Mesenchymal stem cell (in vitro differentiated cells and primary cell): ENCODE measurements at regions not wholly inside any gene's neighbourhood (a gene's known extent, or its start where the extent isn't known, plus 50 kb on each side); places are given as distances from the start of the nearest gene placed in this dataset.

Source experiments
- DNase-seq: peaks from one replicate; pipeline ENCODE4 v3.0.0-alpha.2; 2013
- H2AFZ ChIP-seq: one replicate; pipeline ENCODE4 v1.6.1; 2013; ENCODE audit warnings: low read depth, mild to moderate bottlenecking, control low read depth, inconsistent platforms, low read length, moderate library complexity
- H2AK5ac ChIP-seq: 2 replicates; pipeline ENCODE4 v1.6.1; 2013; ENCODE audit warnings: low read length, moderate library complexity, mild to moderate bottlenecking, inconsistent platforms; ENCODE audit not compliant: severe bottlenecking
- H2BK120ac ChIP-seq: one replicate; pipeline ENCODE4 v1.6.1; 2013; ENCODE audit warnings: low read depth, mild to moderate bottlenecking, inconsistent platforms, low read length, moderate library complexity
- H2BK12ac ChIP-seq, 2 experiments: one replicate each; pipeline ENCODE4 v1.6.1; 2013; ENCODE audit warnings: inconsistent platforms in 2 of 2, low read length in 2 of 2, mild to moderate bottlenecking in 2 of 2, moderate library complexity in 2 of 2, control low read depth in 1 of 2
- H2BK15ac ChIP-seq: one replicate; pipeline ENCODE4 v1.6.1; 2013; ENCODE audit warnings: mild to moderate bottlenecking, low read depth, inconsistent platforms; ENCODE audit not compliant: poor library complexity, severe bottlenecking
- H2BK5ac ChIP-seq: 2 replicates; pipeline ENCODE4 v1.6.1; 2013; ENCODE audit warnings: low read depth, mild to moderate bottlenecking, low read length, control low read depth, inconsistent platforms; ENCODE audit not compliant: poor library complexity, severe bottlenecking
- H3K14ac ChIP-seq, 2 experiments: one replicate each; pipeline ENCODE4 v1.6.1; 2013; ENCODE audit warnings: inconsistent platforms in 2 of 2, low read length in 2 of 2, control low read depth in 1 of 2, mild to moderate bottlenecking in 1 of 2, moderate library complexity in 1 of 2
- H3K18ac ChIP-seq, 2 experiments: one replicate each; pipeline ENCODE4 v1.6.1; 2013; ENCODE audit warnings: inconsistent platforms in 2 of 2, low read length in 2 of 2, control low read depth in 1 of 2, low read depth in 1 of 2, mild to moderate bottlenecking in 1 of 2
- H3K23ac ChIP-seq, 2 experiments: one replicate each; pipeline ENCODE4 v1.6.1; 2013; ENCODE audit warnings: inconsistent platforms in 2 of 2, low read length in 2 of 2, mild to moderate bottlenecking in 2 of 2, moderate library complexity in 2 of 2, control low read depth in 1 of 2
- H3K27ac ChIP-seq: 2 replicates; pipeline ENCODE4 v1.5.1; 2013; ENCODE audit warnings: mild to moderate bottlenecking, moderate library complexity, low read length, control low read depth, inconsistent platforms; ENCODE audit not compliant: poor library complexity, severe bottlenecking
- H3K27me3 ChIP-seq, 2 experiments: 2 replicates each; pipeline versions ENCODE4 v1.6.1 to v1.7.0; 2013; ENCODE audit warnings: low read length in 2 of 2, mild to moderate bottlenecking in 2 of 2, moderate library complexity in 2 of 2, control low read depth in 1 of 2, inconsistent platforms in 1 of 2; ENCODE audit not compliant: control insufficient read depth in 1 of 2, insufficient read depth in 1 of 2
- H3K36me3 ChIP-seq, 2 experiments: 2 replicates each; pipeline versions ENCODE4 v1.6.1 to v1.7.0; 2013; ENCODE audit warnings: low read length in 2 of 2, control low read depth in 1 of 2, inconsistent platforms in 1 of 2, low read depth in 1 of 2, mild to moderate bottlenecking in 1 of 2; ENCODE audit not compliant: insufficient read depth in 2 of 2, control insufficient read depth in 1 of 2
- H3K4ac ChIP-seq, 2 experiments: one replicate each; pipeline ENCODE4 v1.6.1; 2013; ENCODE audit warnings: inconsistent platforms in 2 of 2, low read length in 2 of 2, mild to moderate bottlenecking in 2 of 2, moderate library complexity in 2 of 2, control low read depth in 1 of 2, low read depth in 1 of 2
- H3K4me1 ChIP-seq: 2 replicates; pipeline ENCODE4 v1.6.1; 2013; ENCODE audit warnings: low read depth, low read length, control low read depth; ENCODE audit not compliant: control insufficient read depth, insufficient read depth
- H3K4me2 ChIP-seq: 2 replicates; pipeline ENCODE4 v1.6.1; 2013; ENCODE audit warnings: low read length, mild to moderate bottlenecking, inconsistent platforms; ENCODE audit not compliant: poor library complexity, severe bottlenecking
- H3K4me3 ChIP-seq, 2 experiments: 2 replicates each; pipeline versions ENCODE4 v1.5.1 to v1.7.0; 2013; ENCODE audit warnings: low read length in 2 of 2, mild to moderate bottlenecking in 2 of 2, control low read depth in 1 of 2, low read depth in 1 of 2; ENCODE audit not compliant: insufficient read depth in 1 of 2
- H3K79me1 ChIP-seq: replicated peaks from 2 replicates; pipeline ENCODE4 v1.6.1; 2013; ENCODE audit warnings: mild to moderate bottlenecking, control low read depth, low read length, inconsistent platforms; ENCODE audit not compliant: poor library complexity, severe bottlenecking
- H3K9ac ChIP-seq: 2 replicates; pipeline ENCODE4 v1.7.0; 2013; ENCODE audit warnings: mild to moderate bottlenecking, low read length, moderate library complexity
- H3K9me3 ChIP-seq: 2 replicates; pipeline ENCODE4 v1.7.0; 2013; ENCODE audit warnings: mild to moderate bottlenecking, low read length; ENCODE audit not compliant: control insufficient read depth
- H4K8ac ChIP-seq: one replicate; pipeline ENCODE4 v1.6.1; 2013; ENCODE audit warnings: inconsistent platforms, mild to moderate bottlenecking, low read length, moderate library complexity
- H4K91ac ChIP-seq: one replicate; pipeline ENCODE4 v1.6.1; 2013; ENCODE audit warnings: mild to moderate bottlenecking, low read length, inconsistent platforms
- WGBS: methylation state at CpG from one replicate; pipeline ENCODE4 v1.1.7; 2013; ENCODE audit warnings: mixed read lengths; 5-methylcytosine and 5-hydroxymethylcytosine counted together

- no peak overlapping the region for H4K91ac ChIP-seq
Measured at GRCh38 chr12:126770188-126770587, 1496.8 kb upstream of the TMEM132C start.

GRCh38 chr12:126772171-126772864, 1494.7 kb upstream of the TMEM132C start:
- peak overlapping the region in 1 of 2 experiments; percentile 72 for H3K4me3 ChIP-seq
- H2BK12ac ChIP-seq = no peak overlapping the region
- H2BK15ac ChIP-seq = no peak overlapping the region
- H2BK120ac ChIP-seq = no peak overlapping the region
- H3K18ac ChIP-seq = no peak overlapping the region
- no peak overlapping the region for H4K91ac ChIP-seq
- H2AFZ ChIP-seq = no peak overlapping the region
- H3K27ac ChIP-seq = no peak overlapping the region
- H4K8ac ChIP-seq = no peak overlapping the region
- no peak overlapping the region for H3K23ac ChIP-seq
- no peak overlapping the region for H3K4ac ChIP-seq
- H3K14ac ChIP-seq = no peak overlapping the region
- H3K27me3 ChIP-seq = no peaks in the 10 kb centered on the region
- no peaks in the 10 kb centered on the region for H3K4me1 ChIP-seq
- H3K79me1 ChIP-seq = no peaks in the 10 kb centered on the region
- peaks cover 3% of the 10 kb centered on the region for H3K9me3 ChIP-seq
- no peaks in the 10 kb centered on the region for H3K36me3 ChIP-seq
- H2AK5ac ChIP-seq = no peak overlapping the region
- no peak overlapping the region for H2BK5ac ChIP-seq
- no peak overlapping the region for H3K4me2 ChIP-seq
- peak overlapping the region; percentile 80 for H3K9ac ChIP-seq
- WGBS = 92% methylated on average over 16 of the region's 18 CpGs
- no peak for DNase-seq

More at GRCh38 chr12:126770188-126770587, 1496.8 kb upstream of the TMEM132C start:
- no peak overlapping the region for H3K18ac ChIP-seq
- no peak overlapping the region for H3K4ac ChIP-seq
- DNase-seq = no peak
- H3K79me1 ChIP-seq = no peaks in the 10 kb centered on the region
- H2BK12ac ChIP-seq = no peak overlapping the region
- no peak overlapping the region for H2AK5ac ChIP-seq
- peak overlapping the region; percentile 80 for H3K9ac ChIP-seq
- H2BK5ac ChIP-seq = no peak overlapping the region
- H3K27ac ChIP-seq = no peak overlapping the region
- WGBS = 74% methylated on average over 3 of the region's 3 CpGs
- H2AFZ ChIP-seq = no peak overlapping the region
- no peaks in the 10 kb centered on the region for H3K4me1 ChIP-seq
- no peak overlapping the region for H4K8ac ChIP-seq
- H2BK120ac ChIP-seq = no peak overlapping the region
- H3K4me2 ChIP-seq = no peak overlapping the region
- peak overlapping the region in 1 of 2 experiments; percentile 72 for H3K4me3 ChIP-seq
- H3K23ac ChIP-seq = no peak overlapping the region
- peaks cover 8% of the 10 kb centered on the region for H3K9me3 ChIP-seq
- no peaks in the 10 kb centered on the region for H3K27me3 ChIP-seq
- no peaks in the 10 kb centered on the region for H3K36me3 ChIP-seq
- no peak overlapping the region for H2BK15ac ChIP-seq
- H3K14ac ChIP-seq = no peak overlapping the region

GRCh38 chr12:126773012-126773411, 1494.0 kb upstream of the TMEM132C start:
- Histone ChIP-seq H3K4me3 (no peak overlapping the region), H3K4ac (no peak overlapping the region), H2AK5ac (no peak overlapping the region), H3K18ac (no peak overlapping the region), H2BK120ac (no peak overlapping the region), H2BK12ac (no peak overlapping the region), H3K27ac (no peak overlapping the region), H3K36me3 (no peaks in the 10 kb centered on the region), H3K79me1 (no peaks in the 10 kb centered on the region), H3K14ac (no peak overlapping the region), H4K91ac (no peak overlapping the region), H2BK15ac (no peak overlapping the region), H3K4me2 (no peak overlapping the region), H2BK5ac (no peak overlapping the region), H3K27me3 (no peaks in the 10 kb centered on the region), H3K9me3 (peaks cover 3% of the 10 kb centered on the region), H3K4me1 (no peaks in the 10 kb centered on the region), H2AFZ (no peak overlapping the region), H4K8ac (no peak overlapping the region), H3K9ac (no peak overlapping the region), H3K23ac (no peak overlapping the region)
- no peak for DNase-seq
- 83% methylated on average over 3 of the region's 5 CpGs for WGBS

DNA sequence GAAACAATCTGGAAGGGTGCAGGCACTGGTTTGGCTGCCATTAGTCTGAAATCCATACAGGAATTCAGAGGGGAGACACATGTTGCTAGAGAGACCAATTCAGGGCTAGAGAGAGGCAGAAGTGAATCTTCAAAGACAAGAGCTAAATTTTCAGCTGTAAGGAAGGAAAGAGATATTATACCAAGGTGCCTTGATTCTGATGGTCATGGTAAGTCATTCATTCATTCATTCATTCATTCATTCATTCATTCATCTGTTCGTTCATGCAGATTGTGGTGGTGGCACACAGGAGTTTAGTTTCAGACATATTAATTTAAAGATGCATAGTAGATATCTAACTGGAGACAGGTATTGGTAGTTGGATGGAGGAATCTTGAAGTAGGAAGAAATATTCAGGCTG, 1493.5 kb upstream of the TMEM132C start:
- no peak for DNase-seq
- no peak overlapping the region for H2AFZ ChIP-seq
- H3K14ac ChIP-seq = no peak overlapping the region
- no peak overlapping the region for H3K4me2 ChIP-seq
- H3K27me3 ChIP-seq = no peaks in the 10 kb centered on the region
- H3K9me3 ChIP-seq = peaks cover 3% of the 10 kb centered on the region
- H3K79me1 ChIP-seq = no peaks in the 10 kb centered on the region
- no peak overlapping the region for H2BK120ac ChIP-seq
- no peak overlapping the region for H3K9ac ChIP-seq
- no peak overlapping the region for H4K91ac ChIP-seq
- H2BK15ac ChIP-seq = no peak overlapping the region
- no peak overlapping the region for H3K18ac ChIP-seq
- H4K8ac ChIP-seq = no peak overlapping the region
- WGBS = 50% methylated on average over 1 of the region's 1 CpG
- H3K4ac ChIP-seq = no peak overlapping the region
- H3K4me3 ChIP-seq = no peak overlapping the region
- no peak overlapping the region for H3K23ac ChIP-seq
- no peak overlapping the region for H2BK5ac ChIP-seq
- no peak overlapping the region for H2BK12ac ChIP-seq
- H3K4me1 ChIP-seq = no peaks in the 10 kb centered on the region
- no peaks in the 10 kb centered on the region for H3K36me3 ChIP-seq
- no peak overlapping the region for H3K27ac ChIP-seq
- no peak overlapping the region for H2AK5ac ChIP-seq
